GM23338 (cell line): ENCODE measurements at regions not wholly inside any gene's neighbourhood (a gene's known extent, or its start where the extent isn't known, plus 50 kb on each side); places are given as distances from the start of the nearest gene placed in this dataset.

Source experiments
- ATAC-seq: fragments of 200-7000 bp; cut with Tn5 transposase; 3 replicates; pipeline ENCODE4 v1.9.1; 2020
- DNase-seq: peaks from one replicate; pipeline ENCODE4 v3.0.0-alpha.2; 2015; ENCODE audit warnings: low spot score
- H2AFZ ChIP-seq: fragments of 200-600 bp; sonication (generic); 2 replicates; pipeline ENCODE4 v1.8.0; 2016; ENCODE audit warnings: antibody characterized with exemption, mild to moderate bottlenecking, moderate library complexity
- H3F3A ChIP-seq: fragments of 200-600 bp; sonication (generic); replicated peaks from 2 replicates; pipeline ENCODE4 v1.8.0; 2017; ENCODE audit warnings: antibody characterized with exemption, mixed run types, low read depth
- H3K27ac ChIP-seq: fragments of 200-600 bp; sonication (generic); 2 replicates; pipeline ENCODE4 v1.6.1; 2016; ENCODE audit warnings: low read depth
- H3K27me3 ChIP-seq: fragments of 200-600 bp; sonication (generic); 2 replicates; pipeline ENCODE4 v1.8.0; 2016; ENCODE audit warnings: mild to moderate bottlenecking, mixed run types, moderate library complexity; ENCODE audit not compliant: insufficient read depth
- H3K36me3 ChIP-seq: fragments of 200-600 bp; sonication (generic); 2 replicates; pipeline ENCODE4 v1.8.0; 2016; ENCODE audit warnings: mild to moderate bottlenecking; ENCODE audit not compliant: insufficient read depth
- H3K4me1 ChIP-seq: fragments of 200-600 bp; sonication (generic); 2 replicates; pipeline ENCODE4 v1.8.0; 2016; ENCODE audit warnings: mild to moderate bottlenecking, moderate library complexity; ENCODE audit not compliant: insufficient read depth
- H3K4me2 ChIP-seq: fragments of 200-600 bp; sonication (generic); 2 replicates; pipeline ENCODE4 v1.7.1; 2017; ENCODE audit warnings: mixed run types
- H3K4me3 ChIP-seq: fragments of 200-600 bp; sonication (generic); 2 replicates; pipeline ENCODE4 v1.6.1; 2016; ENCODE audit warnings: mixed run types
- H3K79me2 ChIP-seq: fragments of 200-600 bp; sonication (generic); replicated peaks from 2 replicates; pipeline ENCODE4 v1.8.0; 2017; ENCODE audit warnings: mild to moderate bottlenecking; ENCODE audit not compliant: insufficient read depth
- H3K9me2 ChIP-seq: fragments of 200-600 bp; sonication (generic); 2 replicates; pipeline ENCODE4 v1.8.0; 2017; ENCODE audit not compliant: insufficient read depth
- H4K20me1 ChIP-seq: fragments of 200-600 bp; sonication (generic); replicated peaks from 2 replicates; pipeline ENCODE4 v1.8.0; 2017; ENCODE audit warnings: mild to moderate bottlenecking; ENCODE audit not compliant: insufficient read depth
- H3K27ac Mint-ChIP-seq: 2 replicates; pipeline ENCODE4 v1.8.0; 2020; ENCODE audit warnings: inconsistent platforms, mild to moderate bottlenecking, moderate library complexity, mixed read lengths
- H3K27me3 Mint-ChIP-seq: 3 replicates; pipeline ENCODE4 v1.8.0; 2022; ENCODE audit warnings: low read depth, mild to moderate bottlenecking, moderate library complexity, mixed read lengths, inconsistent platforms; ENCODE audit not compliant: insufficient read depth, poor library complexity
- H3K36me3 Mint-ChIP-seq: 3 replicates; pipeline ENCODE4 v1.8.0; 2021; ENCODE audit warnings: low read depth, mild to moderate bottlenecking, inconsistent platforms, moderate library complexity, mixed read lengths
- H3K4me1 Mint-ChIP-seq: 3 replicates; pipeline ENCODE4 v1.8.0; 2020; ENCODE audit warnings: mild to moderate bottlenecking, inconsistent platforms, mixed read lengths
- H3K4me3 Mint-ChIP-seq: 3 replicates; pipeline ENCODE4 v1.8.0; 2021; ENCODE audit warnings: moderate library complexity, mild to moderate bottlenecking, inconsistent platforms, mixed read lengths
- H3K9me3 Mint-ChIP-seq: 3 replicates; pipeline ENCODE4 v1.8.0; 2020; ENCODE audit warnings: moderate library complexity, mild to moderate bottlenecking, inconsistent platforms, mixed read lengths
- CTCF ChIP-seq, 2 experiments: fragments of 200-600 bp in 1 of 2; sonication (generic) in 1 of 2; conservative IDR thresholded peaks; 2 replicates each; pipeline versions ENCODE4 v1.5.1 to v1.6.1; 2016 to 2017; ENCODE audit warnings: antibody characterized with exemption in 2 of 2, low read depth in 2 of 2, mild to moderate bottlenecking in 2 of 2, moderate library complexity in 1 of 2
- ETS1 ChIP-seq: IDR thresholded peaks from 2 replicates; pipeline ENCODE4 v1.6.1; 2016; ENCODE audit warnings: antibody characterized with exemption
- JUNB ChIP-seq: IDR thresholded peaks from one replicate; pipeline ENCODE4 v1.6.1; 2016; ENCODE audit warnings: antibody characterized with exemption; ENCODE audit not compliant: unreplicated experiment
- REST ChIP-seq: IDR thresholded peaks from one replicate; pipeline ENCODE4 v1.6.1; 2018; ENCODE audit warnings: antibody characterized with exemption; ENCODE audit not compliant: unreplicated experiment
- STAT1 ChIP-seq: IDR thresholded peaks from one replicate; pipeline ENCODE4 v1.6.1; 2016; ENCODE audit warnings: antibody characterized with exemption; ENCODE audit not compliant: unreplicated experiment
- ZNF114 ChIP-seq: fragments of 250-450 bp; sonication (Bioruptor Pico); IDR thresholded peaks from 2 replicates; pipeline ENCODE4 v1.5.0; 2020; ENCODE audit warnings: mild to moderate bottlenecking, moderate library complexity
- ZNF331 ChIP-seq: fragments of 250-450 bp; sonication (Bioruptor Pico); IDR thresholded peaks from 2 replicates; pipeline ENCODE4 v1.5.0; 2020; ENCODE audit warnings: low read depth, mild to moderate bottlenecking, moderate library complexity

- TF ChIP-seq REST: no peak
- TF ChIP-seq ZNF331 (CRISPR knock-in tag): no peak
- no peak for TF ChIP-seq JUNB
- TF ChIP-seq ZNF114 (CRISPR knock-in tag): no peak
- TF ChIP-seq ETS1: no peak
Observed at GRCh38 chr9:119559056-119559455, 189.8 kb upstream of the BRINP1 start (continued).

GRCh38 chr9:119556129-119556875 is 187.1 kb upstream of the BRINP1 start:
- peak overlapping the region; percentile 62 for H3K4me3 Mint-ChIP-seq
- H3K79me2 ChIP-seq: no peaks in the 10 kb centered on the region
- H3K27me3 Mint-ChIP-seq: peaks cover 2% of the 10 kb centered on the region
- no peaks in the 10 kb centered on the region for H3K27me3 ChIP-seq
- H3K4me1 ChIP-seq: no peaks in the 10 kb centered on the region
- H3K36me3 Mint-ChIP-seq: no peaks in the 10 kb centered on the region
- DNase-seq (peak; percentile 90), ATAC-seq (peak; percentile 95)
- H3K4me3 ChIP-seq: peak overlapping the region; percentile 46
- H3K9me2 ChIP-seq: no peaks in the 10 kb centered on the region
- no peak overlapping the region for H3K27ac Mint-ChIP-seq
- H4K20me1 ChIP-seq: no peaks in the 10 kb centered on the region
- peaks cover 6% of the 10 kb centered on the region for H3K4me1 Mint-ChIP-seq
- H3K27ac ChIP-seq: no peak overlapping the region
- no peaks in the 10 kb centered on the region for H3F3A ChIP-seq
- no peaks in the 10 kb centered on the region for H3K9me3 Mint-ChIP-seq
- H3K36me3 ChIP-seq: no peaks in the 10 kb centered on the region
- H2AFZ ChIP-seq: peak overlapping the region; percentile 97
- H3K4me2 ChIP-seq: peak overlapping the region; percentile 68; the same call in 1 of the 2 replicates
- TF ChIP-seq JUNB (no peak), STAT1 (no peak), CTCF (conservative IDR thresholded peaks at IDR 0.05; ENCODE audit: low read depth in 2 of 2) (peak; percentile 87 to 93), REST (no peak)
